GM19239 (cell line): ENCODE measurements at regions not wholly inside any gene's neighbourhood (a gene's known extent, or its start where the extent isn't known, plus 50 kb on each side); places are given as distances from the start of the nearest gene placed in this dataset.
A peak's percentile ranks its signal among the peaks of the same experiment; 100 is the strongest.
"Not testable (repeated sequence)": the region's sequence is repeated elsewhere in the genome, so short reads cannot be mapped to it uniquely, and the experiment has no call there.

ENCODE experiments used
- DNase-seq: peaks from one replicate; pipeline ENCODE4 v3.0.0; 2011; ENCODE audit warnings: low spot score; ENCODE audit not compliant: insufficient read length
- FAIRE-seq: peaks from 2 replicates; lab custom pipeline; 2011; peaks lifted over from hg19 to GRCh38; lab: Jason Lieb, UNC

GRCh38 chr3:40690749-40691451 is 166.1 kb downstream of the ZNF621 start:
- no peak for DNase-seq
- no peak for FAIRE-seq

- DNase-seq, result no peak
- no peak for FAIRE-seq
Observed at GRCh38 chr3:40691452-40691861, 166.7 kb downstream of the ZNF621 start.

GRCh38 chr3:40695848-40696247 is 171.1 kb downstream of the ZNF621 start:
- no peak for DNase-seq
- FAIRE-seq, result no peak

- not testable (repeated sequence) for DNase-seq, FAIRE-seq
Observed at GRCh38 chr3:40698611-40699010, 173.9 kb downstream of the ZNF621 start.

- DNase-seq (no peak), FAIRE-seq (no peak)
Observed at GRCh38 chr3:40701016-40701588, 176.3 kb downstream of the ZNF621 start.

- no peak for FAIRE-seq
- DNase-seq, result no peak
Observed at GRCh38 chr3:40704224-40704623, 179.5 kb downstream of the ZNF621 start.

GRCh38 chr3:40705663-40706062 is 180.9 kb downstream of the ZNF621 start:
- DNase-seq, result no peak
- FAIRE-seq, result no peak

GRCh38 chr3:40713306-40713705 is 188.5 kb downstream of the ZNF621 start:
- FAIRE-seq (no peak), DNase-seq (no peak)

- FAIRE-seq (no peak), DNase-seq (no peak)
Observed at GRCh38 chr3:40713795-40714194, 189.0 kb downstream of the ZNF621 start.

GRCh38 chr3:40714771-40715345 is 190.1 kb downstream of the ZNF621 start:
- FAIRE-seq (no peak), DNase-seq (no peak)

- DNase-seq (no peak), FAIRE-seq (no peak)
Observed at GRCh38 chr3:40715551-40715950, 190.8 kb downstream of the ZNF621 start.

GRCh38 chr3:40717471-40717870 is 192.7 kb downstream of the ZNF621 start:
- no peak for DNase-seq
- FAIRE-seq, result no peak

- DNase-seq (no peak), FAIRE-seq (no peak)
Observed at GRCh38 chr3:40718209-40718608, 193.4 kb downstream of the ZNF621 start.

GRCh38 chr3:40718681-40719080 is 193.9 kb downstream of the ZNF621 start:
- peak; percentile 52 for DNase-seq
- FAIRE-seq, result no peak

GRCh38 chr3:40719660-40720287 is 195.0 kb downstream of the ZNF621 start:
- DNase-seq (no peak), FAIRE-seq (no peak)

- FAIRE-seq (no peak), DNase-seq (no peak)
Observed at GRCh38 chr3:40720341-40720740, 195.6 kb downstream of the ZNF621 start.

GRCh38 chr3:40720863-40721262 is 196.1 kb downstream of the ZNF621 start:
- FAIRE-seq (no peak), DNase-seq (no peak)

GRCh38 chr3:40723083-40723660 is 198.4 kb downstream of the ZNF621 start:
- FAIRE-seq (no peak), DNase-seq (no peak)

- FAIRE-seq (no peak), DNase-seq (no peak)
Observed at GRCh38 chr3:40725031-40725430, 200.3 kb downstream of the ZNF621 start.

GRCh38 chr3:40731445-40731844 is 206.7 kb downstream of the ZNF621 start:
- FAIRE-seq (no peak), DNase-seq (no peak)

- DNase-seq, result no peak
- no peak for FAIRE-seq
Observed at GRCh38 chr3:40736943-40737342, 212.2 kb downstream of the ZNF621 start.
